HCT116 (cell line): ENCODE measurements at regions not wholly inside any gene's neighbourhood (a gene's known extent, or its start where the extent isn't known, plus 50 kb on each side); places are given as distances from the start of the nearest gene placed in this dataset.
A peak's percentile ranks its signal among the peaks of the same experiment; 100 is the strongest.

ENCODE experiments used
- ATAC-seq: fragments of 200-7000 bp; cut with Tn5 transposase; 2 replicates; pipeline ENCODE4 v1.9.1; 2020; ENCODE audit warnings: mild to moderate bottlenecking, moderate library complexity
- BruUV-seq: library from RNA; stranded (reverse); fragments of 400-500 nt; replicated peaks from 2 replicates; lab custom pipeline; 2021; lab: Mats Ljungman, UMichigan
- CTCF ChIA-PET: fragments of 300-600 bp; sonication (Branson Sonifier 250); formaldehyde crosslinking; loops from one replicate; lab custom pipeline; 2021; ENCODE audit warnings: antibody characterized with exemption; lab: Charles Lee
- POLR2A ChIA-PET: fragments of 300-600, 350-600 bp; sonication (Branson Sonifier 250); formaldehyde crosslinking; loops from one replicate; lab custom pipeline; 2021; ENCODE audit warnings: antibody characterized with exemption; lab: Charles Lee
- RAD21 ChIA-PET, 2 experiments: fragments of 300-600 bp; sonication (Branson Sonifier 250); formaldehyde crosslinking; loops; one replicate each; lab custom pipeline; 2023; ENCODE audit warnings: low total read pairs in 2 of 2; ENCODE audit not compliant: uncharacterized antibody in 2 of 2, unreplicated experiment in 2 of 2, low non-redundant PET in 1 of 2; lab: Charles Lee
- DNase-seq: peaks from one replicate; pipeline ENCODE4 v3.0.0-alpha.2; 2010; ENCODE audit warnings: low read depth, low spot score
- H2AFZ ChIP-seq: fragments of 200-600 bp; shearing (Covaris generic), sonication (generic); 2 replicates; pipeline ENCODE4 v1.6.1; 2017; ENCODE audit warnings: low read depth, mixed run types, mixed read lengths, antibody characterized with exemption, low read length; ENCODE audit not compliant: poor library complexity, severe bottlenecking
- H3K27ac ChIP-seq: 2 replicates; pipeline ENCODE4 v1.5.1; 2012; ENCODE audit warnings: low read depth, low read length
- H3K27me3 ChIP-seq: fragments of 200-600 bp; sonication (generic); 2 replicates; pipeline ENCODE4 v1.6.1; 2016; ENCODE audit warnings: mixed run types, low read length, mixed read lengths; ENCODE audit not compliant: insufficient read depth
- H3K36me3 ChIP-seq, 2 experiments: fragments of 200-500 bp in 1 of 2; fragments of 200-600 bp in 1 of 2; sonication (Bioruptor generic) in 1 of 2; sonication (generic) in 1 of 2; 2 replicates each; pipeline versions ENCODE4 v1.5.1 to v1.6.1; 2014 to 2016; ENCODE audit warnings: low read length in 2 of 2, inconsistent platforms in 1 of 2, mixed read lengths in 1 of 2, mixed run types in 1 of 2; ENCODE audit not compliant: insufficient read depth in 2 of 2, control insufficient read depth in 1 of 2
- H3K4me1 ChIP-seq, 2 experiments: fragments of 200-600 bp in 1 of 2; sonication (generic) in 1 of 2; 2 replicates each; pipeline versions ENCODE4 v1.5.1 to v1.6.1; 2012 to 2017; ENCODE audit warnings: low read length in 2 of 2, inconsistent platforms in 1 of 2, mild to moderate bottlenecking in 1 of 2, mixed read lengths in 1 of 2, mixed run types in 1 of 2, moderate library complexity in 1 of 2; ENCODE audit not compliant: insufficient read depth in 2 of 2, control insufficient read depth in 1 of 2
- H3K4me2 ChIP-seq: fragments of 200-600 bp; sonication (generic); 2 replicates; pipeline ENCODE4 v1.6.1; 2017; ENCODE audit warnings: mixed run types, low read length, mixed read lengths
- H3K4me3 ChIP-seq, 2 experiments: fragments of 200-600 bp in 1 of 2; sonication (generic) in 1 of 2; replicated peaks in 1 of 2; 2 replicates each; pipeline ENCODE4 v1.5.1; 2011 to 2016; ENCODE audit warnings: low read length in 2 of 2, control low read depth in 1 of 2, low read depth in 1 of 2, mild to moderate bottlenecking in 1 of 2, mixed read lengths in 1 of 2, mixed run types in 1 of 2
- H3K79me2 ChIP-seq: fragments of 200-600 bp; sonication (generic); 2 replicates; pipeline ENCODE4 v1.6.1; 2017; ENCODE audit warnings: mild to moderate bottlenecking, mixed run types, low read length, moderate library complexity, mixed read lengths; ENCODE audit not compliant: insufficient read depth
- H3K9ac ChIP-seq: fragments of 200-600 bp; sonication (generic); 2 replicates; pipeline ENCODE4 v1.6.1; 2016; ENCODE audit warnings: low read length, mixed read lengths
- H3K9me2 ChIP-seq: fragments of 200-600 bp; sonication (generic), shearing (Covaris generic); 2 replicates; pipeline ENCODE4 v1.6.1; 2017; ENCODE audit warnings: mixed run types, mild to moderate bottlenecking, moderate library complexity; ENCODE audit not compliant: insufficient read depth
- H3K9me3 ChIP-seq, 2 experiments: fragments of 200-500 bp in 1 of 2; fragments of 200-600 bp in 1 of 2; sonication (Bioruptor generic) in 1 of 2; sonication (generic) in 1 of 2; 2 replicates each; pipeline ENCODE4 v1.6.1; 2014 to 2017; ENCODE audit warnings: low read length in 2 of 2, mixed read lengths in 2 of 2, inconsistent platforms in 1 of 2, low read depth in 1 of 2, mild to moderate bottlenecking in 1 of 2, mixed run types in 1 of 2, moderate library complexity in 1 of 2; ENCODE audit not compliant: control insufficient read depth in 1 of 2, insufficient read depth in 1 of 2
- H4K20me1 ChIP-seq: fragments of 200-600 bp; sonication (generic), shearing (Covaris generic); 2 replicates; pipeline ENCODE4 v1.6.1; 2017; ENCODE audit warnings: mixed run types, mild to moderate bottlenecking, moderate library complexity; ENCODE audit not compliant: insufficient read depth
- CEBPB ChIP-seq: IDR thresholded peaks from 2 replicates; pipeline ENCODE4 v1.6.1; 2012; ENCODE audit warnings: low read depth
- CTCF ChIP-seq, 3 experiments: fragments of 200-600 bp in 1 of 3; sonication (generic) in 1 of 3; IDR thresholded peaks in 2 of 3; conservative IDR thresholded peaks in 1 of 3; 2 replicates each; pipeline ENCODE4 v1.5.1; 2012 to 2017; ENCODE audit warnings: low read depth in 2 of 3, low read length in 2 of 3, antibody characterized with exemption in 1 of 3, borderline replicate concordance in 1 of 3, control low read depth in 1 of 3, mild to moderate bottlenecking in 1 of 3, mixed read lengths in 1 of 3, mixed run types in 1 of 3, moderate library complexity in 1 of 3; ENCODE audit not compliant: insufficient read depth in 1 of 3
- ELF1 ChIP-seq: IDR thresholded peaks from 2 replicates; pipeline ENCODE4 v1.6.1; 2012; ENCODE audit warnings: low read depth, borderline replicate concordance
- EZH2 ChIP-seq: fragments of 200-600 bp; sonication (generic); IDR thresholded peaks from 2 replicates; pipeline ENCODE4 v1.6.1; 2017; ENCODE audit warnings: antibody characterized with exemption, mixed run types
- FOSL1 ChIP-seq: IDR thresholded peaks from 2 replicates; pipeline ENCODE4 v1.6.1; 2012; ENCODE audit warnings: low read depth
- JUND ChIP-seq: IDR thresholded peaks from 2 replicates; pipeline ENCODE4 v1.6.1; 2012
- POLR2A ChIP-seq: IDR thresholded peaks from 2 replicates; pipeline ENCODE4 v1.7.0; 2011; ENCODE audit warnings: borderline replicate concordance; ENCODE audit not compliant: insufficient read depth, insufficient read length; ENCODE audit errors: extremely low read depth
- RAD21 ChIP-seq: IDR thresholded peaks from 2 replicates; pipeline ENCODE4 v1.6.1; 2012; ENCODE audit warnings: low read depth, mild to moderate bottlenecking
- SIN3A ChIP-seq: IDR thresholded peaks from 2 replicates; pipeline ENCODE4 v1.6.1; 2012; ENCODE audit warnings: low read depth
- SRF ChIP-seq: IDR thresholded peaks from 2 replicates; pipeline ENCODE4 v1.6.1; 2012; ENCODE audit warnings: low read depth
- YY1 ChIP-seq: IDR thresholded peaks from 2 replicates; pipeline ENCODE4 v1.6.1; 2011; ENCODE audit warnings: low read length, low read depth, moderate library complexity, mild to moderate bottlenecking; ENCODE audit not compliant: insufficient replicate concordance; ENCODE audit errors: extremely low read depth
- ZFX ChIP-seq: fragments of 450-650 bp; IDR thresholded peaks from 2 replicates; pipeline ENCODE4 v1.6.1; 2017
- intact Hi-C: fragments of 100-400 bp; cut with micrococcal nuclease; formaldehyde crosslinking; loops from 2 replicates; pipeline ENCODE4 v1.10.0; 2022
- TF ChIP-seq, protein P1 (sequence below): IDR thresholded peaks from 2 replicates; pipeline ENCODE4 v1.6.1; 2011; ENCODE audit warnings: mild to moderate bottlenecking, low read length, moderate library complexity; ENCODE audit not compliant: insufficient replicate concordance; ENCODE audit errors: extremely low read depth

DNA sequence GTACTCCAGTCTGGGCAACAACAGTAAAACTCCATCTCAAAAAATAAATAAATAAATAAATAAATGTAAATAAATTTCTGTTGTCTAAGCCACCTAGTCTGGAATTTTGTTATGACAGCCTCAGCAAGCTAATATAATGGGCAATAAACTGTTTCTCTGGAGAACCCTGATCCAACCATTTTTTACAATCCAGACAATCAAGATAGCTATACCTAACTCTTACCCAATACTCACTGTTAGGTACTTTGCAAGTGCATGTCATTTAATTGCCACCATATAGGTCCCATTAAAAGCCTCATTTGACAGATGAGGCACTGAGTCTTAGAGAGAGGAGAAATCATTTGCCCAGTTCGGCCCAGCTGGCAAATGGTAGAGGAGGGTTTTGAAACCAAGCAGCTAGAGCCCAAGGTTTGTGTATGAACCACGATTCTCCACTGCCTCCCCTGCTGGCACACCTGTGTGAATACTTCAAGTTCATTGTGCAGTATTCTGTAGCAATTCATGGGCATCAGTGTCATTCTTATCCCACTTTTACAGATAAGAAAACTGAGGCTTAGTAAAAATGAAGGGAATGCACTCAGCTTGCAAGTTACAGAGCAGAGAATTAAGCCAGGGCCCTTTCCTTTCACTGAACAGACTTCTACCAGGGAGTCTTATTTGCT is 107.0 kb upstream of the UBE2E1 start:
- Histone ChIP-seq H3K9me2 (no peaks in the 10 kb centered on the region), H3K4me2 (no peak overlapping the region), H3K79me2 (no peaks in the 10 kb centered on the region), H2AFZ (peak overlapping the region; percentile 56), H3K27ac (no peak overlapping the region), H3K4me1 (peaks cover 15% of the 10 kb centered on the region in 2 experiments), H3K9ac (no peak overlapping the region), H3K36me3 (no peaks in the 10 kb centered on the region), H3K4me3 (no peak overlapping the region), H4K20me1 (no peaks in the 10 kb centered on the region), H3K27me3 (no peaks in the 10 kb centered on the region), H3K9me3 (no peaks in the 10 kb centered on the region)
- no peak for TF ChIP-seq ZFX
- TF ChIP-seq, protein P1, sequence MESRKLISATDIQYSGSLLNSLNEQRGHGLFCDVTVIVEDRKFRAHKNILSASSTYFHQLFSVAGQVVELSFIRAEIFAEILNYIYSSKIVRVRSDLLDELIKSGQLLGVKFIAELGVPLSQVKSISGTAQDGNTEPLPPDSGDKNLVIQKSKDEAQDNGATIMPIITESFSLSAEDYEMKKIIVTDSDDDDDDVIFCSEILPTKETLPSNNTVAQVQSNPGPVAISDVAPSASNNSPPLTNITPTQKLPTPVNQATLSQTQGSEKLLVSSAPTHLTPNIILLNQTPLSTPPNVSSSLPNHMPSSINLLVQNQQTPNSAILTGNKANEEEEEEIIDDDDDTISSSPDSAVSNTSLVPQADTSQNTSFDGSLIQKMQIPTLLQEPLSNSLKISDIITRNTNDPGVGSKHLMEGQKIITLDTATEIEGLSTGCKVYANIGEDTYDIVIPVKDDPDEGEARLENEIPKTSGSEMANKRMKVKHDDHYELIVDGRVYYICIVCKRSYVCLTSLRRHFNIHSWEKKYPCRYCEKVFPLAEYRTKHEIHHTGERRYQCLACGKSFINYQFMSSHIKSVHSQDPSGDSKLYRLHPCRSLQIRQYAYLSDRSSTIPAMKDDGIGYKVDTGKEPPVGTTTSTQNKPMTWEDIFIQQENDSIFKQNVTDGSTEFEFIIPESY = no peak
- no peak for TF ChIP-seq CEBPB
- TF ChIP-seq JUND = no peak
- TF ChIP-seq SRF = no peak
- peak; percentile 39 for TF ChIP-seq RAD21
- peak in 2 of 3 experiments; percentile 3 to 24; a peak in 3 of 6 replicates for TF ChIP-seq CTCF (IDR thresholded peaks at IDR 0.05 in 2 of 3, conservative IDR thresholded peaks at IDR 0.05 in 1 of 3; ENCODE audit: borderline replicate concordance in 1 of 3, insufficient read depth in 1 of 3, low read depth in 2 of 3, low read length in 2 of 3)
- no peak for TF ChIP-seq POLR2A
- no peak for TF ChIP-seq SIN3A
- no peak for TF ChIP-seq EZH2
- no peak for TF ChIP-seq FOSL1
- TF ChIP-seq YY1 = no peak
- TF ChIP-seq ELF1 = no peak
- ChIA-PET POLR2A (no interaction called here), RAD21 (no interaction called here), CTCF (no interaction called here)
- intact Hi-C loops = no loop called here
- peak; percentile 64 for ATAC-seq
- DNase-seq = no peak
- BruUV-seq = no TSS peak
